ENCODE measurements at regions not wholly inside any gene's neighbourhood (a gene's known extent, or its start where the extent isn't known, plus 50 kb on each side); places are given as distances from the start of the nearest gene placed in this dataset.
A peak's percentile ranks its signal among the peaks of the same experiment; 100 is the strongest.

DNA sequence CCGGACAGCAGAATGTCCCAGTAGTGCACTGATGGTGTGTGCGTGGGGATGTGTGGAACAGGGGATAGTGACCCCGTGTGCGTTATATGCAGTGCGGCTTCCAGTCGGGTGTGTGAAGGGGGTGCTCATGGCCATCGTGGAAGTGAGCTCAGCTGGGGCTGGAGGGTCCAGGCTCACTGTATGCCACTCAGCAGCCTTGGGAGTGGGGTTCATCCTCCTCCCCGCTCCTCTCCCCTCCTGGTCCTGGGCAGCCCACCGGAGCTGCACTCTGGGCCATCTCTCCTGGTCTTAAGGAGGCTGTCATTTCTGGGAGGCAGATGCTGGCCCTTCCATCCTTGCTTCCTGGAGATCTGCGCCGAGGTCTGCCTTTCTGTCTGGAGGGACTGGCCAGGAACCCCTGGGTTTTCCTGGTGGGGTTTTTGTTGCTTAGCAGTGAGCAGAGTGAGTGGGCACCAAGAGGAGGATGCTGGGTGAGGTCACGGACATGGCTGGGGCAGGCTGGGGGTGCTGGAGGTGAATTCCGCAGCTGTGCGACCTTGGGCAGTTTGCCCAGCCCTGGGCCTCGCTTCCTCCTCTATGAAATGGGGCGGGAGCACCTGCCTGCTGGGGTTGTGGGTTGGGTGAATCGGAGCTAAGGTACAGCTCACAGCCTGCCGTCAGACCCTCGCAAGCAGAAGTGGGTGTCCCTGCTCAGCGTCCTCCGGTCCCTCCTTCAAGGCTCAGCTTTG is 164.1 kb downstream of the SEC14L1 start (continued):
- TF ChIP-seq, protein P1, sequence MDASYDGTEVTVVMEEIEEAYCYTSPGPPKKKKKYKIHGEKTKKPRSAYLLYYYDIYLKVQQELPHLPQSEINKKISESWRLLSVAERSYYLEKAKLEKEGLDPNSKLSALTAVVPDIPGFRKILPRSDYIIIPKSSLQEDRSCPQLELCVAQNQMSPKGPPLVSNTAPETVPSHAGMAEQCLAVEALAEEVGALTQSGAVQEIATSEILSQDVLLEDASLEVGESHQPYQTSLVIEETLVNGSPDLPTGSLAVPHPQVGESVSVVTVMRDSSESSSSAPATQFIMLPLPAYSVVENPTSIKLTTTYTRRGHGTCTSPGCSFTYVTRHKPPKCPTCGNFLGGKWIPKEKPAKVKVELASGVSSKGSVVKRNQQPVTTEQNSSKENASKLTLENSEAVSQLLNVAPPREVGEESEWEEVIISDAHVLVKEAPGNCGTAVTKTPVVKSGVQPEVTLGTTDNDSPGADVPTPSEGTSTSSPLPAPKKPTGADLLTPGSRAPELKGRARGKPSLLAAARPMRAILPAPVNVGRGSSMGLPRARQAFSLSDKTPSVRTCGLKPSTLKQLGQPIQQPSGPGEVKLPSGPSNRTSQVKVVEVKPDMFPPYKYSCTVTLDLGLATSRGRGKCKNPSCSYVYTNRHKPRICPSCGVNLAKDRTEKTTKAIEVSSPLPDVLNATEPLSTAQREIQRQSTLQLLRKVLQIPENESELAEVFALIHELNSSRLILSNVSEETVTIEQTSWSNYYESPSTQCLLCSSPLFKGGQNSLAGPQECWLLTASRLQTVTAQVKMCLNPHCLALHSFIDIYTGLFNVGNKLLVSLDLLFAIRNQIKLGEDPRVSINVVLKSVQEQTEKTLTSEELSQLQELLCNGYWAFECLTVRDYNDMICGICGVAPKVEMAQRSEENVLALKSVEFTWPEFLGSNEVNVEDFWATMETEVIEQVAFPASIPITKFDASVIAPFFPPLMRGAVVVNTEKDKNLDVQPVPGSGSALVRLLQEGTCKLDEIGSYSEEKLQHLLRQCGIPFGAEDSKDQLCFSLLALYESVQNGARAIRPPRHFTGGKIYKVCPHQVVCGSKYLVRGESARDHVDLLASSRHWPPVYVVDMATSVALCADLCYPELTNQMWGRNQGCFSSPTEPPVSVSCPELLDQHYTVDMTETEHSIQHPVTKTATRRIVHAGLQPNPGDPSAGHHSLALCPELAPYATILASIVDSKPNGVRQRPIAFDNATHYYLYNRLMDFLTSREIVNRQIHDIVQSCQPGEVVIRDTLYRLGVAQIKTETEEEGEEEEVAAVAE (CRISPR knock-in tag; IDR thresholded peaks at IDR 0.05; ENCODE audit: borderline replicate concordance): no peak
- TF ChIP-seq AGO2 (optimal IDR thresholded peaks at IDR 0.05; ENCODE audit: low read depth, low read length): peak; percentile 57
- TF ChIP-seq, protein P2, sequence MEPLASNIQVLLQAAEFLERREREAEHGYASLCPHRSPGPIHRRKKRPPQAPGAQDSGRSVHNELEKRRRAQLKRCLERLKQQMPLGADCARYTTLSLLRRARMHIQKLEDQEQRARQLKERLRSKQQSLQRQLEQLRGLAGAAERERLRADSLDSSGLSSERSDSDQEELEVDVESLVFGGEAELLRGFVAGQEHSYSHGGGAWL (CRISPR knock-in tag; IDR thresholded peaks at IDR 0.05): no peak
- no peak; the same call in 1 of the 2 replicates for TF ChIP-seq MEIS2 (CRISPR knock-in tag; IDR thresholded peaks at IDR 0.05)
- TF ChIP-seq NONO (IDR thresholded peaks at IDR 0.05): no peak
- no peak; the same call in 1 of the 2 replicates for TF ChIP-seq NONO (CRISPR knock-in tag; conservative IDR thresholded peaks at IDR 0.05)
- no peak for TF ChIP-seq ZNF562 (CRISPR knock-in tag; IDR thresholded peaks at IDR 0.05; ENCODE audit: borderline replicate concordance)
- TF ChIP-seq, protein P3, sequence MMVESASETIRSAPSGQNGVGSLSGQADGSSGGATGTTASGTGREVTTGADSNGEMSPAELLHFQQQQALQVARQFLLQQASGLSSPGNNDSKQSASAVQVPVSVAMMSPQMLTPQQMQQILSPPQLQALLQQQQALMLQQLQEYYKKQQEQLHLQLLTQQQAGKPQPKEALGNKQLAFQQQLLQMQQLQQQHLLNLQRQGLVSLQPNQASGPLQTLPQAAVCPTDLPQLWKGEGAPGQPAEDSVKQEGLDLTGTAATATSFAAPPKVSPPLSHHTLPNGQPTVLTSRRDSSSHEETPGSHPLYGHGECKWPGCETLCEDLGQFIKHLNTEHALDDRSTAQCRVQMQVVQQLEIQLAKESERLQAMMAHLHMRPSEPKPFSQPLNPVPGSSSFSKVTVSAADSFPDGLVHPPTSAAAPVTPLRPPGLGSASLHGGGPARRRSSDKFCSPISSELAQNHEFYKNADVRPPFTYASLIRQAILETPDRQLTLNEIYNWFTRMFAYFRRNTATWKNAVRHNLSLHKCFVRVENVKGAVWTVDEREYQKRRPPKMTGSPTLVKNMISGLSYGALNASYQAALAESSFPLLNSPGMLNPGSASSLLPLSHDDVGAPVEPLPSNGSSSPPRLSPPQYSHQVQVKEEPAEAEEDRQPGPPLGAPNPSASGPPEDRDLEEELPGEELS (CRISPR knock-in tag; IDR thresholded peaks at IDR 0.05): peak; percentile 57
- no peak for TF ChIP-seq ZKSCAN8 (CRISPR knock-in tag; IDR thresholded peaks at IDR 0.05; ENCODE audit: borderline replicate concordance)
- TF ChIP-seq, protein P4, sequence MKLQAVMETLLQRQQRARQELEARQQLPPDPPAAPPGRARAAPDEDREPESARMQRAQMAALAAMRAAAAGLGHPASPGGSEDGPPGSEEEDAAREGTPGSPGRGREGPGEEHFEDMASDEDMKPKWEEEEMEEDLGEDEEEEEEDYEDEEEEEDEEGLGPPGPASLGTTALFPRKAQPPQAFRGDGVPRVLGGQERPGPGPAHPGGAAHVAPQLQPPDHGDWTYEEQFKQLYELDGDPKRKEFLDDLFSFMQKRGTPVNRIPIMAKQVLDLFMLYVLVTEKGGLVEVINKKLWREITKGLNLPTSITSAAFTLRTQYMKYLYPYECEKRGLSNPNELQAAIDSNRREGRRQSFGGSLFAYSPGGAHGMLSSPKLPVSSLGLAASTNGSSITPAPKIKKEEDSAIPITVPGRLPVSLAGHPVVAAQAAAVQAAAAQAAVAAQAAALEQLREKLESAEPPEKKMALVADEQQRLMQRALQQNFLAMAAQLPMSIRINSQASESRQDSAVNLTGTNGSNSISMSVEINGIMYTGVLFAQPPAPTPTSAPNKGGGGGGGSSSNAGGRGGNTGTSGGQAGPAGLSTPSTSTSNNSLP (IDR thresholded peaks at IDR 0.05; ENCODE audit: low read depth, low read length): no peak
- TF ChIP-seq IKZF4 (CRISPR knock-in tag; IDR thresholded peaks at IDR 0.05; ENCODE audit: borderline replicate concordance, low read depth, not compliant biosample characterization): no peak
- TF ChIP-seq XRCC5 (optimal IDR thresholded peaks at IDR 0.05; ENCODE audit: low read length): peak; percentile 64
- TF ChIP-seq, protein P5, sequence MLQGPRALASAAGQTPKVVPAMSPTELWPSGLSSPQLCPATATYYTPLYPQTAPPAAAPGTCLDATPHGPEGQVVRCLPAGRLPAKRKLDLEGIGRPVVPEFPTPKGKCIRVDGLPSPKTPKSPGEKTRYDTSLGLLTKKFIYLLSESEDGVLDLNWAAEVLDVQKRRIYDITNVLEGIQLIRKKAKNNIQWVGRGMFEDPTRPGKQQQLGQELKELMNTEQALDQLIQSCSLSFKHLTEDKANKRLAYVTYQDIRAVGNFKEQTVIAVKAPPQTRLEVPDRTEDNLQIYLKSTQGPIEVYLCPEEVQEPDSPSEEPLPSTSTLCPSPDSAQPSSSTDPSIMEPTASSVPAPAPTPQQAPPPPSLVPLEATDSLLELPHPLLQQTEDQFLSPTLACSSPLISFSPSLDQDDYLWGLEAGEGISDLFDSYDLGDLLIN (CRISPR knock-in tag; IDR thresholded peaks at IDR 0.05; ENCODE audit: borderline replicate concordance): no peak
- no peak for TF ChIP-seq ZNF850 (CRISPR knock-in tag; conservative IDR thresholded peaks at IDR 0.05)
- TF ChIP-seq, protein P6, sequence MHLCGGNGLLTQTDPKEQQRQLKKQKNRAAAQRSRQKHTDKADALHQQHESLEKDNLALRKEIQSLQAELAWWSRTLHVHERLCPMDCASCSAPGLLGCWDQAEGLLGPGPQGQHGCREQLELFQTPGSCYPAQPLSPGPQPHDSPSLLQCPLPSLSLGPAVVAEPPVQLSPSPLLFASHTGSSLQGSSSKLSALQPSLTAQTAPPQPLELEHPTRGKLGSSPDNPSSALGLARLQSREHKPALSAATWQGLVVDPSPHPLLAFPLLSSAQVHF (CRISPR knock-in tag; IDR thresholded peaks at IDR 0.05): no peak
- TF ChIP-seq, protein P7, sequence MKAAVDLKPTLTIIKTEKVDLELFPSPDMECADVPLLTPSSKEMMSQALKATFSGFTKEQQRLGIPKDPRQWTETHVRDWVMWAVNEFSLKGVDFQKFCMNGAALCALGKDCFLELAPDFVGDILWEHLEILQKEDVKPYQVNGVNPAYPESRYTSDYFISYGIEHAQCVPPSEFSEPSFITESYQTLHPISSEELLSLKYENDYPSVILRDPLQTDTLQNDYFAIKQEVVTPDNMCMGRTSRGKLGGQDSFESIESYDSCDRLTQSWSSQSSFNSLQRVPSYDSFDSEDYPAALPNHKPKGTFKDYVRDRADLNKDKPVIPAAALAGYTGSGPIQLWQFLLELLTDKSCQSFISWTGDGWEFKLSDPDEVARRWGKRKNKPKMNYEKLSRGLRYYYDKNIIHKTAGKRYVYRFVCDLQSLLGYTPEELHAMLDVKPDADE (CRISPR knock-in tag; IDR thresholded peaks at IDR 0.05): no peak
- TF ChIP-seq ZC3H4 (CRISPR knock-in tag; IDR thresholded peaks at IDR 0.05; ENCODE audit: borderline replicate concordance): no peak

All from HepG2 (cell line).